ENCODE measurements at regions not wholly inside any gene's neighbourhood (a gene's known extent, or its start where the extent isn't known, plus 50 kb on each side); places are given as distances from the start of the nearest gene placed in this dataset.

- TF ChIP-seq CTCF (IDR thresholded peaks at IDR 0.05) (no peak), POLR2A (IDR thresholded peaks at IDR 0.05) (no peak)
Measured at GRCh38 chr12:115818973-115819372, 458.5 kb downstream of the MED13L start.
